HL-60/S4 treated with retinoic acid at 250 ng/mL for 4 days and 3 days (cell line): ENCODE measurements at regions not wholly inside any gene's neighbourhood (a gene's known extent, or its start where the extent isn't known, plus 50 kb on each side); places are given as distances from the start of the nearest gene placed in this dataset.

Experiments used
- in situ Hi-C: fragments of 300-500 bp; cut with MboI; formaldehyde crosslinking; loops from 2 replicates; pipeline ENCODE4 v1.7.0; 2022; ENCODE audit warnings: low sequenced_read_pairs

GRCh38 chr7:22008087-22008486 is 62.4 kb upstream of the CDCA7L start:
- in situ Hi-C loops = loop anchor here (25.0 kb wide), 1 partner anchor 721 kb away; no protein-coding TSS in a partner anchor

- in situ Hi-C loops = loop anchor here (25.0 kb wide), 1 partner anchor 718 kb away; no protein-coding TSS in a partner anchor
Measured at GRCh38 chr7:22005151-22005550, 59.5 kb upstream of the CDCA7L start.

GRCh38 chr7:22002726-22003125 is 57.0 kb upstream of the CDCA7L start:
- in situ Hi-C loops = loop anchor here (25.0 kb wide), 1 partner anchor 715 kb away; no protein-coding TSS in a partner anchor

DNA sequence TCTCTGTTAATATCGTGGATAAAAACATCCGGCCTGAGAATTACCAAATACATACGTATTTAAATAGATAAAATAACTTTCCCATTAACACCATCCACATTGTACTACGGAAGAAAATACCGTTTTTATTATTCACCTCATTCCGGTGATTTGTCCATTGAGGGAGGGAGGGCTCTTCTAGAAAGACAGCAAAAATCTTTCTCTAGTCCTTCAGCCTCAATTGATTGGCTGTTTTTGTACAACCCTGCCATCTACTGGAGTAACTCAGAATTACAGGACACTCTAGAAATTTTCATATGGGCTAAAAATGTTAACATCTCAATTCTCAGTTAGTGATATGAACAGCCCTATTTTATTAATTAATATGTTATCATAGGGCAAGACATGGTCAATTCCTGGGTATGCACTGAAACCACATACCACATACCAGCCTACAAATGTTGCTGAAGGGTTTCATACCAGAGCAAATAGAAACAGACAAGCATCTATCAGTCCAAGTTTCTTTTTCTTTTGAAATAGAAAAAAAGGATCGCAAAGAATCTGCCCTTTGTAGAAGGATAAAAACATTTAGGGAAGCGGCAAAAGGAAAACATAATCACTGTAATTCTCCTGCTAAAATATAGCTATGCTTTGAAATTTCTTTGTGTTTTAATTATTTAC is 55.8 kb upstream of the CDCA7L start:
- in situ Hi-C loops = loop anchor here (25.0 kb wide), 1 partner anchor 714 kb away; no protein-coding TSS in a partner anchor

- in situ Hi-C loops = loop anchor here (25.0 kb wide), 1 partner anchor 713 kb away; no protein-coding TSS in a partner anchor
Measured at GRCh38 chr7:21999896-22000295, 54.2 kb upstream of the CDCA7L start.

GRCh38 chr7:21996641-21997040 is 50.9 kb upstream of the CDCA7L start:
- in situ Hi-C loops = no loop called here
